ENCODE measurements at regions not wholly inside any gene's neighbourhood (a gene's known extent, or its start where the extent isn't known, plus 50 kb on each side); places are given as distances from the start of the nearest gene placed in this dataset.

GRCh38 chr12:47557386-47557785 is 148.4 kb downstream of the RPAP3 start:
- TF ChIP-seq POLR2A (IDR thresholded peaks at IDR 0.05; ENCODE audit: low read depth, low read length) (no peak), POLR2AphosphoS5 (IDR thresholded peaks at IDR 0.05; ENCODE audit: low read depth, low read length) (no peak), TAF1 (IDR thresholded peaks at IDR 0.05; ENCODE audit: low read depth, low read length) (no peak)
